ENCODE measurements at regions not wholly inside any gene's neighbourhood (a gene's known extent, or its start where the extent isn't known, plus 50 kb on each side); places are given as distances from the start of the nearest gene placed in this dataset.

DNA sequence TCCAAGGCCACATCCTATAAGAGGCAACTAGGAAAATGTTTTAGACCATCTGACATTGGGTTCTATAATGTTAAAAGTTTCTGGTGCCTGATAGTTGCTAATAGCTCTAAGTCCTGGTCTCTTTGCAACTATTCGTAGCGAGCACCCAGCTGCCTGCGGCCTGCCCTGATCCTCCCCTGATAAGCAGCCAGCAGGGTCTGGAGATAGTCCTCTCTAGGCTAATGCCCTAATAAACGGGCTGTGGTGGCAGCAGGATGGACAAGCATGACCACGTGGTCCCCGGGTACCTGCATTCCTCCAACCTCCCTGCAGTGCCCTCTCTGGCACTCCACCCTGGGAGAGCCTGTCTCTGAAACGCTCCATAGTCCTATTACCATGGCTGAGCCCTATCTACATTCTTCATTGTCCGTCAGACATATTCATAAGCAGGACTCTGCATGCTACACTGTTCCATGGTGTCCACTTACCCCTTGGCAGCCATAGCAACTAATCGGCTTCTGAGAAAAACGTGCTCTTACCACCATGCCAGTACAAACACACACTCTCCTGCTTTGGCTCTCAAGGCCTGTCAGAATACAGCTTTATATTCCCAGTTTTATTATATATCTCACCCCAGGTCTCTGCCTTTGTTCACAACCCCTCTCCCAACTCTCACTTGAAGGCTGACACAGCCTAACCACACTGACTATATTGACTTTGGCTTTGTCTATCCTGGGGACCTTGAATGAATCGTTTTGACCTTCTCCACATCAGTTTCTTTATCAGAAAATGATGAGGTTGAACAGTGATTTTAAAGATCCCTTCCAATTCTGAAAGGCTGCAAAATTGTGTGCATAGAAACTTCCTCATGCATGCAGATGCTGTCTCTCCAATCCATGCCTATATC is 49.9 kb upstream of the DAPK1 start:
- Histone ChIP-seq H3K9ac (ENCODE audit: control insufficient read depth, extremely low read depth, insufficient read depth, low read length) (no peak overlapping the region), H4K20me1 (ENCODE audit: control insufficient read depth, extremely low read depth, insufficient read depth, low read length) (no peaks in the 10 kb centered on the region), H3K27ac (ENCODE audit: control insufficient read depth, insufficient read depth, low read length) (no peak overlapping the region), H3K9me3 (ENCODE audit: control insufficient read depth, low read depth, low read length) (no peaks in the 10 kb centered on the region), H3K4me3 (ENCODE audit: control insufficient read depth in 2 of 3, extremely low read depth in 1 of 3, insufficient read depth in 2 of 3, low read depth in 1 of 3, low read length in 3 of 3) (no peak overlapping the region), H3K9me1 (ENCODE audit: control insufficient read depth, extremely low read depth, insufficient read depth, low read length) (no peaks in the 10 kb centered on the region), H3K36me3 (ENCODE audit: control insufficient read depth in 2 of 2, extremely low read depth in 1 of 2, insufficient read depth in 2 of 2, low read length in 2 of 2) (no peaks in the 10 kb centered on the region), H2AFZ (ENCODE audit: control insufficient read depth, low read length) (no peak overlapping the region), H3K4me2 (ENCODE audit: control insufficient read depth, extremely low read depth, insufficient read depth, low read depth, low read length) (no peak overlapping the region), H3K4me1 (ENCODE audit: control insufficient read depth, extremely low read depth, insufficient read depth, low read length) (no peaks in the 10 kb centered on the region), H3K79me2 (ENCODE audit: control insufficient read depth, insufficient read depth, low read length) (no peaks in the 10 kb centered on the region), H3K27me3 (ENCODE audit: control insufficient read depth, extremely low read depth, insufficient read depth, low read length) (peaks cover 3% of the 10 kb centered on the region)
- dilution Hi-C loops (cut with MboI; ENCODE audit: extremely low pct_ligation_motif_present, low sequenced_read_pairs) = no loop called here
- FAIRE-seq (no peak), DNase-seq (ENCODE audit: low read depth, low spot score) (no peak)
- TF ChIP-seq EZH2 (IDR thresholded peaks at IDR 0.05; ENCODE audit: low read length) = no peak
- TF ChIP-seq, protein P1, sequence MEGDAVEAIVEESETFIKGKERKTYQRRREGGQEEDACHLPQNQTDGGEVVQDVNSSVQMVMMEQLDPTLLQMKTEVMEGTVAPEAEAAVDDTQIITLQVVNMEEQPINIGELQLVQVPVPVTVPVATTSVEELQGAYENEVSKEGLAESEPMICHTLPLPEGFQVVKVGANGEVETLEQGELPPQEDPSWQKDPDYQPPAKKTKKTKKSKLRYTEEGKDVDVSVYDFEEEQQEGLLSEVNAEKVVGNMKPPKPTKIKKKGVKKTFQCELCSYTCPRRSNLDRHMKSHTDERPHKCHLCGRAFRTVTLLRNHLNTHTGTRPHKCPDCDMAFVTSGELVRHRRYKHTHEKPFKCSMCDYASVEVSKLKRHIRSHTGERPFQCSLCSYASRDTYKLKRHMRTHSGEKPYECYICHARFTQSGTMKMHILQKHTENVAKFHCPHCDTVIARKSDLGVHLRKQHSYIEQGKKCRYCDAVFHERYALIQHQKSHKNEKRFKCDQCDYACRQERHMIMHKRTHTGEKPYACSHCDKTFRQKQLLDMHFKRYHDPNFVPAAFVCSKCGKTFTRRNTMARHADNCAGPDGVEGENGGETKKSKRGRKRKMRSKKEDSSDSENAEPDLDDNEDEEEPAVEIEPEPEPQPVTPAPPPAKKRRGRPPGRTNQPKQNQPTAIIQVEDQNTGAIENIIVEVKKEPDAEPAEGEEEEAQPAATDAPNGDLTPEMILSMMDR (optimal IDR thresholded peaks at IDR 0.05 in 1 of 3, IDR thresholded peaks at IDR 0.05 in 1 of 3, conservative IDR thresholded peaks at IDR 0.05 in 1 of 3; ENCODE audit: extremely low read depth in 1 of 3, insufficient read depth in 2 of 3, low read length in 3 of 3) = no peak

Small RNAs in the stretch of these regions (small RNA-seq; reads per million reads assigned to genes)
- gene AL353752.1 (ENCODE audit: insufficient read length in 3 of 3, low read depth in 3 of 3, low replicate concordance in 1 of 3) = 0 reads per million in 3 experiments
- 0 reads per million in 3 experiments for gene RF00568 (ENCODE audit: insufficient read length in 3 of 3, low read depth in 3 of 3, low replicate concordance in 1 of 3)
